HK-2 (cell line): ENCODE measurements at regions not wholly inside any gene's neighbourhood (a gene's known extent, or its start where the extent isn't known, plus 50 kb on each side); places are given as distances from the start of the nearest gene placed in this dataset.

ENCODE experiments used
- DNase-seq: peaks from one replicate; pipeline ENCODE4 v3.0.0-alpha.2; 2018; ENCODE audit not compliant: unreplicated experiment

DNA sequence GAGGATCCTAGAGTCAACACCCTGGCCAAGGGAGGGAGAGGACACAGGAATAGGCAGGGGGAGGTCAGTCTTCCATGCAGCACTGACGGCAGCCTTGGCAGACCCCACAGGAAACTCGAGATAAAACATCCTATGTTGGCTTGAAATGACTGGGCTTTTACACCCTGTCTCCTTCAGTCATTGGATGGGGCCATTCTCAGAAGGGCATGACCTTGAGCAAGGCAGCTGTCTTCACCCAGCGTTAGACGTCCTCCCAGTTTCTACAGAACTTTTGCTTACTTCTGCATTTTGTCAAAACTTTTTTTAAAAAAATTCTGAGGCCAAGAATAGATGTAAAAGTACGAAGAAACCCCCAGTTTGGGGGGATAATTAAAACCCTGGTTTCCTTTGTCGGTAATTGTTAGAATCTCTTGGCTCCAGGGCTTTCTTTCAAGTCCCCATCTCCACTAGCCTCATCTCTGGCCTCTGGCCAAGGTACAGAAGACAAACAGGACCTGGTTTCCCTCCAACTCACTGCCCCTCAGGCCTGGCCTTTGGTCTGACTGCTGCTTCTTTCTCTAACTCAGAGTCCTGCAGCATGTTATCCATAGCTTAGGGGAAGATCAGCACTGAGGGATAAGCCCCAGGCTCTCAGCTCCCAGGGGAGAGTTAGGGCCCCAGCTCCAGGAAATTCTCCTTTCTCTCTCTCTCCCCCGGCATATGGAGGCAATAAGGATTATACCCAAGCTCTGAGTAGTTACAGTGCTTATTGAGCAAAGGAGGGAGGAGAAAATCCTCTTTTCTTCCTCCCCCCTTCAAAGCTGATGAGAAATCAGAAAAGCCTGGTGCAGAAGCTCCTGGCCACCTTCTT lies 51.6 kb upstream of the KCND3 start:
- no peak for DNase-seq

DNA sequence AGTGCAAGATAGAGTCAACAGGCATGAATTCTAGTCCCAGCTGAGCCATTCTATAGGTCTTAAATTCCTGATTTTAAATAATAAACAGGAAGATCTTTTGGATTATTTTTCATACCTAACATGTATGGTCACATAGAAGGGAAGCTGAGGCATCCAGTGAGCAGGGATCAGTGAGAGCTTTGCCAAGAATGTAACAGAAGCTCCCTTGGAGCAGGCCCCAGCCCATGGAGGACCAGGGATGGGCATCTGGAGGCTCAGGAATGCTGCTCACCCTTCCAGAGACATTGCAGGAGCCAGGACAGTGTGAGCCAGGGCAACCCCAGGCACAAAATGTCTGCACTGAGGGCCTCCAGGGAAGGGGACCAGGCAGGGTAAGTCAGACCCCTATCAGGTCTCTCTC lies 54.4 kb upstream of the KCND3 start:
- DNase-seq = no peak

DNA sequence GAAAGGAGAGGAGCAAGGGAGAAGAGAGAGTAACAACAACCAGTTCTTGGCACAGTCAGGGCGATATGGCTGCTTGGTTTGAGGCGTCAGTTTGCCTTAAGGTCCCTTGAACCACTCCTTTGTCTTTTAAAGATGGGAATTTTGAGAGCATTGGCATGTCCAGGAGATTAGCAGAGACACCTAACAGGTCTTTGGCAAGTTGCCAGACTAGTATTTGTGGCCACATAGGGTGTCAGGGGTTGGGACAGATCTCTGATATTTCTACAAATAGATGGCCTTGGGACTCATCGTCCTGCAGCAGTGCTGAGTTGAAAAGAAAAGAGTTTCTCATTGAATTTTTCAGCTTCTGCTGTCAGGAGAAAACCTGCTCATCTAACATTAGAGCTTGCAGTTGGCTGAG lies 55.3 kb upstream of the KCND3 start:
- DNase-seq = no peak

DNA sequence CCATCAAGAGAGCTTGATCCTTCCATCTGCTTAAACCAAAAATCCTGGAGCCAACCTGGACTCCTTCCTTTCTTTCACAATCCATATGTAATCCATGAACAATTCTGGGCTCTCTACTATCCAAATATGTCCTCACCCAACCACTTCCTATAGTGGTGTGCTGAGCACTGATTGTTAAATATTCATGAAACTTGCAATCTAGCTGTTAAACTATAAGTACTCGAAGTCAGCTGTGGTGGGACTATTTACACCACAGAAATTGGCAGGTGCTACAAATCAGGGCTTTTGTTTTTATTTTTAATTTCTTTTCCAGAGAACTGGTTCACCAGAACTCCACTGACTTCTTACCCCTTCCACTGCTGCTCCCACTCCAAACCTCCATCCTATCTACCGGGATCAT lies 57.2 kb upstream of the KCND3 start:
- no peak for DNase-seq

DNA sequence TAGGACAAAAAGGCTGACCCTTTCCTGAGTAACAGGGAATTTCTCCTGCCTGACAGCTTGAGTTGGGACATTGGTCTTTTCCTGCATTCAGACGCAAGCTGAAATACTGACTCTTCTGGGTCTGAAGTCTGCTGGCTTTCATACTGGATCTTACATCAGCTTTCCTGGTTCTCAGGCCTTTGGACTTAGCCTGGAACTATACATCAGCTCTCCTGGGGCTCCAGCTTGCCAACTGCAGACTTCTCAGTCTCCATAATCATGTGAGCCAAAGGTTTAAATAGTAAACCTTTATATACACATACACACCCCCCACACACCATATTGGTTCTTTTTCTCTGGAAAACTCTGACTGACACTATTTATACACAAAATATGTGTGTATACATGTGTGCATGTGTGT lies 59.0 kb upstream of the KCND3 start:
- DNase-seq = no peak

DNA sequence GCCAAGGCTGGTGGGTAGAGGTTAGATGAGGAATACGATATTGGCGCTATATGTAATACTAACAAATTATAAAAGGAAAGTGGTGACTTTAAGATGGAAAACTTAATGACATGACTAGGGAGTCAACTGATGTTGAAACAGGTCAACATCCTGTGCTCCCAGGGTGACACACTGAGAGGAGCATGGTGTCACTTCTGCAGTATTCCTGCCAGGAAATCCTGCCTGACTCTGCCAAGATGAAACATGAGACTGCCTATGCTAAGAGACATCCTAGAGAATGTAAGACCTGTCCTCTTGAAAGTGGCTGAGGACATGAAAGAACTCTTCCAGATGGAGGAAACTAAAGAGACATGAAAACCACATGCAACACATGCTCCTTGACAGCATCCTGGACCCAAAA lies 65.0 kb upstream of the KCND3 start:
- no peak for DNase-seq

DNA sequence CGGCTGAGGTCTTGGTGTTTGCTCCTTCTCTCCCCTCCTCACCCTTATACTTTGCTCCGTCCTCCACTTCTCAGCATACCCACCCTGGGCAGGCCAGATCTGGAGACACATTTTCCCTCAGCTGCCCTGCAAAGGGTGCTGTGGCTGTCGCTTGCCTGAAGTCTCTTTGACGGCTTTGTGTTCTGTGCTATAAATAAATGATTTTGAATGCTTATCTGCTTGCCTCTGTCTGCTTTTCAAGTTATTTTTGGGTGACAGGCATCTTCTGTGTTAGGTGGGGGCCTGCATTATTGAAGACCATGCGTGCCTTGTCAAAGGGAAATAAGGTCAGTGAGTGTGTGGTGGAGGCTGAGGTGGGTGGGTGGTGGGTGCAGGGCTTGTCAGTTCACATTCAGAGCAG lies 66.9 kb upstream of the KCND3 start:
- DNase-seq = no peak

DNA sequence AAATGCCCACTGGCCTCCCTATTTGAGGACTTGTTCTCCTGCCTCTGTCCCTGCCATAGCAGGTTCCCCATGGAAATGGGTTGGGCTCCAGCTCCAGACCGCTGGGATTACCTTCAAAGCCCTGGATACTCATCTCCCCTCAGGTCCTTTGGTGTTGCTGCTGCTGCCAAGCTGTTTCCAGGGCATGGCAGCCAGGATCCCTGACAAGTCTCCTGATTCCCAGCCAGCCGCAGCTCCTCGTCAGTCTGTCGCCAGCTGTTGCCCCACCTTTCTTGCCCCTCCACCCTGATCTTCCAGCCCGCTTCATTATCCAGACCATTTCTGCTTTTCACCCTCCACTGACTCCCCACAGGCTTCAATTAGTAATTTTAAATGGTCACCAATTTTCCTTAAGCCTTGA lies 68.3 kb upstream of the KCND3 start:
- no peak for DNase-seq

DNA sequence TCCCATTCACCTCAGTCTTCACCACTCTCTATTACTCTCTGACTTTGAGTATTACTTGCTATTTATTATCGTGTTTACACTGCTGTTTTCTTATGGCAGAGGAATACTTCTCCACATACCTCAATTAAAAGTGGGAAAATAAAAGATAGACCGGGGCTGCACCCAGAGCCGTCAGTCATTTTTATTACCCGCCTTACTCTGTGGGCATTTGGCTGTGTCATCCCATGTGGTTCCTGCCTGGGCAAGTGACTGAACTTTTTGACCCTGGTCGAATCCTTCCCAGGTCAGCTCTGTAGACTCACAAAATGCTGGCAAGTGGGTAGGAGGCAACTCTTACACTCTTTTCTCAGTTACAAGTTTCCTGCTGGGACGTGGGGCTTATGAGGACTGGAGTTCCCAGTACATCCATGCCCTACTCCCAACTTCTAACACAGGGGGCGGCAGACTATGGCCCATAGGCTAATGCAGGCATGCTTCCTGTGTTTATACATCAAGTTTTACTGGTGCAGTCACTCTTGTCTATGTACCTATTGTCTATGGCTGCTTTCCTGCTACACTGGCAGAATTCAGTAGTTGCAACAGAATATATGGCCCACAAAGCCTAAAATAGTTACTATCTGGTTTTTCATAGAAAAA lies 69.5 kb upstream of the KCND3 start:
- DNase-seq = no peak

DNA sequence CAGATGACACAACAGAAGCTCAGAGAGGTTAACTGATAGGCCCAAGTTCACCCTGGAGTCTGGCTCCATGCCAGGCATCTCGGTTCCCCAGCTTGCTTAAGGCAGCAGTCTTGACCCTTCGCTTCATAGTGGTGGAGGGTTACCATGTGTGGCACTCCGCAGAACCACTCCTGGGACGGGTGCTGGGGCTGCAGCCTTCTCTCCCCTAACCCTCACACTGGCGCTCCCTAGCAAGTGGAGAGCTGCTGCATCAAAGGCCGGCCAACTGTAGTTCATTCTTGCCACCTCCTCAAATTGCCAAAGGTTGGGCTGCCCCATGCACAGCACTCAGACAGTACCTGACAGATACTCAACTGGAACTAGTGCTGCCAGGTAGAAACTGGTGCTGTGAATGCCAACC lies 70.2 kb upstream of the KCND3 start:
- DNase-seq = no peak

DNA sequence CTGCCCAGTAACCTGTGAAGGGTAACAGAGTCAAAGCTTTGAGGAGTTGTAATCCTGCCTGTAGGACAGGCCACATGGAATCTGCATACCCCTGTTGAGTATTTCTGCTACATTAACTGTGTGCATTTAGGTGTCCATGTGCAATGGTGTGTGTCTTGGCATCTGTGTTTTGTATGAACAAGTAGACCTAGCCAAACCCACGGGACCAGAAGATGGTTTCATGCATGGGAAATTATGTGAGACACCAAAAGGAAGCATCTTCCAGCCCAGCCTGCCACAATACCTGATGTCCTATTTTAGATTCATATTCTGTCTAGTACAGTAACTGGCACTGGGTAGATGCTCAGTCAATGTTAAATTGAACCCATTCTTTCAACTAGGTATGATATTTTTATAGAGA lies 70.8 kb upstream of the KCND3 start:
- DNase-seq = no peak

DNA sequence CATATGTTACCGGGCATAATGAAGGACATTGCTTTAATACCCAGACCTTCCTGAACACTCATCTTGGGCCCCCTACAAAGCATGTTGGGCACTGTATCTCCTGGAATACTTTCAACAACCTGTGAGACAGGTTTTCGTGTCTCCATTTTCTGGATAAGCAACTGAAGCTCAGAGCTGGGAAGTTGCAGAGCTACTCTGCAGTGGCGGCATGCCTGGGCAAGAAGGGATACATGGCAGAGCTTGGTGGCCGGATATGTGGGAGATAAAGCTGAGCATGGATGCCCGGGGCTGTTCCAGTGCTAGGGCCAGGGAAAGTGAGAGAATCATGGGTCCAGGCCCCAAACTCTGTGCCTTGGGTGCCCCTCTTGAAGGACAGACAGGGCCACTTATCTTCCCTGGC lies 71.6 kb upstream of the KCND3 start:
- DNase-seq = no peak

DNA sequence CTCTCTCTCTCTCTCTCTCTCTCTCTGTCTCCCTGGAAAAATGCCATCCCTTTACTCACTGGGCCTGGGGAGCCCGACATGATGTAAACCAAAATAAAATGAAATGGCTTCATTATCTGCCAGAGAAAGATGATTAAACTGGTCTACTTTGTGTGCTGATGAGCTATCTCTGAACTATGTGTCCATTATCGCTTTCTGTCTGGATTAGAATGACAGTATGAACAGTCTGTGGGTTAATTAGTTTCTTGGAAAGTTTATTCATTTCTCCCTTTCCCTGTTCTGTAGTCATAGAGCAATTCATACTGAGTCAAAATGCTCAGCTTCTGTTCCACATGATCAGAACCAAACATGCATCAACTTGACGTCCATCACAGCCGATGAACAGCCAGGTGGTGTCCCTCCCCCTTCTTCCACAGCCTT lies 72.4 kb upstream of the KCND3 start:
- DNase-seq = no peak

DNA sequence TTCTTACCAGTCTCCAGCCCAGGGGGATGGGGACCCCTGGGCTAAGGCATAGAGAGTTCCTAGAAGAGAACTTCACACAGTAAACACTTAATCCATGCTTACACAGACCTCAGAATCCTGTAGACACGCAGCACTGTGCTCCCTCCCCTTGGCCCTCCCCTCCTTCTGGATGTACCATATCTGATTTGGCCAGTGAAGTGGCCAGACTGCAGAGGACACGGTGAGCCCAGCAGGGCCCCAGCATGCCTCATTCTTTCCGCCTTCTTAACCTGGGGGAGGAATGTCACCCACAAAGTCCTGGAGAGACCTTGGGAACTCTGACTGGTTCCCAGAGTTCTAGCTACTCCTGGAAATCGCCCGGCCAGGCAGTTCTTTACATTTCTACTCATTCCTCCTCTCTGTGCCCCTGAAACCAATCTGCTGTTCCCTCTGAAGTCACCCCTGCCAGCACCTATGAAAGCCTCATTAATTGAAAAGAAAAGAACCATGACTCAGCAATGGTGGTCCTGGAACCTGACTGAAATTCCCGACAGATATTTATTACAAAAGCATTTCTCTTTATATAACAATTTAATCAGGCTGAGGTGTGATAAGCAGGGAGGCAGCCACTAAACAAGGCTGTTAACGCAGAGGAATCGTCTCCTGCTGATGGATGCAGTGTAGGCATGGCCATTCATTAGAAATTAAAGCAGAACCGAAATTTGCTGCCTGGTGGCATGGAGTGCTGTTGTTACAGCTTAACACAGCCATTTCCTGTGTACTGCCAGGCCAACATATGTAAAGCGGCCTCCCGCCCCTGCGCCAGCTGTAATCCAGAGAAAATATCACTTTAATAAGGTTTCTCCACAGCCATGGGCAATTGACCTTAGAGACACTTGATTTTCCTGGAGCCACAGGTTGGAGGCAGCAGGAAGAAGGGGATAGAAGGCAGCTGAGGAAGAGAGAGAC lies 74.6 kb upstream of the KCND3 start:
- DNase-seq = no peak

DNA sequence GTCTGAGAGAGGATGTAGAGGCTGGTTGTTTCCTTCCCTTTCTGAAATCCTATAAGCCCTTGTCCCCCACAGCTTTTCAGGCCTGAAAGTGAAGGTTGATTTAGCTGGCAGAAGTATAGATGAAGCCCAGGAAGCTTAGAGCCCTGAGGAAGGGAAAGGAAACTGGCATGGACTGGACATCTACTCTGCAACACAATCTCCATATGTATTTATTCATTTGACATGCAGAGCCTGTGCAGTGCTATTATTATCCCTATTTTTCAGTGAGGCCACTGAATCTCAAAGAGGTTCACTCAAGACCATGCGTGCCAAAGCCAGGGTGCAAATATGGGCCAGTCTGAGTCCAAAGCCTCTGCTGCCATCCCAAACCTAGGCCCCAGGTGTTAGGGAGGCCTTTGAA lies 78.5 kb upstream of the KCND3 start:
- no peak for DNase-seq

DNA sequence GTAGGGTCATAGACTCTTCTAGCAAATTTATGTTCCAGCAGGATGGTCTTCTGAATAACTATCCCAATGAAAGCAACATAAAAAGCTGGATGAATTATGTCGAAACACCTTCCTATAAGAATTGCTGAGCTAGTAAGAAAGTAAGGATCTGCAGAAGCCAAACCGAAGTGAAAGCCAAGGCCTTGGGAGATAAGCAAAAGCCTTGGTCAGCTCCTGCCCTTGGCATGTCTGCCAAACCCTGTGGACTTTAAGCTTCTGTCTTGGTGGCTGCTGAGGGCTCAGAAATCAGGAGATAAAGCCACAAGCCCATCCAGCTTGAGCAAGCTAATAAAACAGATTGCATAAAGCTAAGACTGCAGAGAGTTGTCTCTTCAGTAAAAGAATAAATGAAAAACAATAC lies 81.2 kb upstream of the KCND3 start:
- DNase-seq = no peak

DNA sequence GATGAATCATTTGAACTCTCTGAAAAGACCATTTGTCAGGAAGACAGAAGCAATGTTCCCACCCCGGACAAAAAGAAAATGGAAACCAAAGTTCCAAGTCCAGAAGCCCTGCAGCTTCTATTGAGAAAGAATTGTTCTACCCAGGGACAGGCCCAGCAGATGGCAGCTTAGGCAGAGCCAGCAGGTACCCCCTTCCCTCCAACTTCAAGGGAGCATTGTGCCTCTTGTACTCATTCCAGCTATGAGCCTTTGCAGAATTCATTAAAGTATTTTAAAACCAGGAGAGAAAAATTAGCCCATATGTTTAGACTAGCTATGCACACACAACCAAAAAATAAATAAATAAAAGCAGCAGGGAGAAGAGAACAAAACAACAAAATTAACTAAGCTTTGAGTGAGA lies 85.2 kb upstream of the KCND3 start:
- DNase-seq = no peak

DNA sequence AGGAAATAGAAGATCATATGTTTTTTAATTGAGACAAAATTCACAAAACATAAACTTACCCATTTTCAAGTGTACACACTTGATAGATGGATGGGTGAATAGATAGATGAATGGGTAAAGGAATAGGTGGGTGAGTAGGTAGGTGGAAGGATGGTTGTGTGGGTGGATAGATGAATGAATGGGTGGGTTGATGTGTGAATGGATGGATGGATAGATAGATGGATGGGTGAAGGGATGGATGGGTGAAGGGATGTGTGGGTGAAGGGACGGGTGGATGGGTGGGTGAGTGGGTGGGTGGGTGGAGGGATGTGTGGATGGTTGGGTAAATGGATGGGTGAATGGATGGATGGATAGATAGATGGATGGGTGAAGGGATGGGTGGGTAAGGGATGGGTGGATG lies 86.1 kb upstream of the KCND3 start:
- DNase-seq = no peak

DNA sequence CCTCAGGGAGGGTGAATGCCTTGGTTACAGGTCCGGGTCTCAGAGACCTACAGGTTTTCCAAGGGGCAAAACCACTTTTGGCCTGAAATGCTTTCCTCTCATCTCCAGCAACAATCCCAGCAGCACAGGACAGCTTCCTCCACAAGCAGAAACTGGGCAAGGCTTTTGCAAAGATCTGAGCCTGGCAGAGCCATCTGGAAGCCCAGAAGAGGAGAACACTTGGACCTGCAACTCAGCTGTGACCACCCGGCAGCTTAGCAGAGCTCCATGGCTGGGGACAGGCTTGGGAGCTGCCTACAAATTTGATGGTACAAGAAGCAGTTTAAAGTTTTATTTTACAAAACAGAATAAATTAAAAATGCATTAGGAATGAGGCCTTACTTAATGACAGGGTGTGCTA lies 90.0 kb upstream of the KCND3 start:
- no peak for DNase-seq

DNA sequence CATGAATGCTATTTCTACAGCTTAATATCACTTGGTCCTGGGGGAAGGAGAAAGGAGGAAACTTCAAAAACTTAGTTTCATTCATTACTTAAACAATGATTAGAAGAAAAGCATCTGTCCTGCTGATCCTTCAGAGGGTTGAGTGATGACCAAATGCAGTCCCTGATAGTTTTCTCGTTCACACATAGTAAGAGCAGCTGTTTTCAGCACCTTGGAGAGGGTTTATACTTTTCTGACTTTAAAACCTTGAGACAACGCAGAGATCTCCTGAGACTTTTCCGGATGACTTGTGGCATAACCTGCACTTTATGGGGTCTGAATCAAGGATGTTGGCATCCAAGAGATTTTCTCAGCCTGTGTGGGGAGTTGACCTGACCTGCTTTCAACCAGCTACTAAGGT lies 94.0 kb upstream of the KCND3 start:
- no peak for DNase-seq

DNA sequence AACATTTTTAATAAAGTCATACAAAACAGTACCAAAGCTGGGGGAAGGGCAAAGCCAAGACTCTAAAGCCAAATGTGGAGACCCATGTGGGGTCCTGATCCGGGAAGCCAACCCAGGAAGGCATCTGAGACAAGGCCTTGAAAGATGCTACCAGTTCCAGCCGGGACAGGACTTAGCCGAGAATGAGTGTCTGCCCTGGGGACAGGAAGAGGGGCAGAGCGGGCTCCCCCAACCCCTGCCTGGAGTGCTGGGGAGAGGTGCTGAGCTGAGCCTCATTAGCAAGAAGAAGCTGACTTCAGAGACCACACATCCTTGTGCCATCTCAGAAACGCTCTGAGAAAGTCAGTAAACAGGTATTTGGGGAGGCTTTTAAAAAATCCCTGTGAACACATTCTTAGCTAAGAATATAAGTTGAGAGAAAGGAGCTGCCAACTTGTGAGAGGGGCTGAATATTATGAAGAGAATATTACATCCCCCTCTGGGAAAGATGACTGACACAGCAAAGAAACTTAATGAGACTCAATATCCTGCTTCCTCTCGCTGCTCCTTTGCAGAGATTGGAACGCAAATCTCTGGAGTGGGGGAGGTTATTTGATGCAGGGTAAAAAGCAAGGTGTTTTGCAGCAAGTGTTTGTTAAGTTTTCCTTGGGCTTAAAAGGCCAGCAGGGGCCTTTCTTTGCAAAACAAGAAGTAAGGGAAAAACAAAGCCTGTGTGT lies 103.3 kb upstream of the KCND3 start:
- DNase-seq = no peak

DNA sequence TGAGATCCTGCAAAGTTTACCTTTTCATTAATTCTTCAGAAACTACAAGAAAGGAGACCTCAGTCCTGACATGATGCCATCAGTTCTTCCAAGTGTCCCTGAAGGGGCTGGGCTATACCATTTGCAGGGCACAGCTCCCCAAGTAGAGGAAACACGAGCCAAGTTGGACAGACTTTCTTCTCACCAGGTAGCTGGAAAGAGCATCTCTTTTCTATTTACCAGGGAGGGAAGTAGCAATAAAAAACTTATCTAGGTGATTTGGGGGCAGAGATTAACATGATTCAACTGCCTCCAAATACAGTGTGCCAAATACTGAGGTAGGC lies 103.9 kb upstream of the KCND3 start:
- DNase-seq = no peak
